Stimulated activated naive B cell treated with anti-CD40 and anti-IgM and Interleukin-4, amounts not matched to agents 10 μg/mL and 1 μg/mL and 100 μg/mL, for 72 hours (primary cell): ENCODE measurements at regions not wholly inside any gene's neighbourhood (a gene's known extent, or its start where the extent isn't known, plus 50 kb on each side); places are given as distances from the start of the nearest gene placed in this dataset.

ENCODE experiments used
- ATAC-seq, 2 donors: fragments of 150-1000 bp; cut with Tn5 transposase; replicated peaks; 2 replicates each; pipeline ENCODE4 v1.10.0; 2021; ENCODE audit warnings: moderate library complexity in 1 of 2
- DNase-seq: peaks from one replicate; pipeline ENCODE4 v3.0.0; 2021
- H3K27ac Mint-ChIP-seq: one replicate; pipeline ENCODE4 v1.8.0; 2022; ENCODE audit warnings: mild to moderate bottlenecking, mixed read lengths
- H3K27me3 Mint-ChIP-seq, 2 donors: one replicate each; pipeline ENCODE4 v1.8.0; 2022; ENCODE audit warnings: mixed read lengths in 2 of 2
- H3K36me3 Mint-ChIP-seq, 2 donors: one replicate each; pipeline ENCODE4 v1.8.0; 2022; ENCODE audit warnings: mixed read lengths in 2 of 2, mild to moderate bottlenecking in 1 of 2
- H3K4me1 Mint-ChIP-seq, 2 donors: one replicate each; pipeline ENCODE4 v1.8.0; 2022; ENCODE audit warnings: mixed read lengths in 2 of 2, mild to moderate bottlenecking in 1 of 2
- H3K4me3 Mint-ChIP-seq, 2 donors: one replicate each; pipeline ENCODE4 v1.8.0; 2022; ENCODE audit warnings: mild to moderate bottlenecking in 2 of 2, mixed read lengths in 2 of 2, moderate library complexity in 1 of 2
- H3K9me3 Mint-ChIP-seq, 2 donors: one replicate each; pipeline ENCODE4 v1.8.0; 2022; ENCODE audit warnings: mixed read lengths in 2 of 2, mild to moderate bottlenecking in 1 of 2

DNA sequence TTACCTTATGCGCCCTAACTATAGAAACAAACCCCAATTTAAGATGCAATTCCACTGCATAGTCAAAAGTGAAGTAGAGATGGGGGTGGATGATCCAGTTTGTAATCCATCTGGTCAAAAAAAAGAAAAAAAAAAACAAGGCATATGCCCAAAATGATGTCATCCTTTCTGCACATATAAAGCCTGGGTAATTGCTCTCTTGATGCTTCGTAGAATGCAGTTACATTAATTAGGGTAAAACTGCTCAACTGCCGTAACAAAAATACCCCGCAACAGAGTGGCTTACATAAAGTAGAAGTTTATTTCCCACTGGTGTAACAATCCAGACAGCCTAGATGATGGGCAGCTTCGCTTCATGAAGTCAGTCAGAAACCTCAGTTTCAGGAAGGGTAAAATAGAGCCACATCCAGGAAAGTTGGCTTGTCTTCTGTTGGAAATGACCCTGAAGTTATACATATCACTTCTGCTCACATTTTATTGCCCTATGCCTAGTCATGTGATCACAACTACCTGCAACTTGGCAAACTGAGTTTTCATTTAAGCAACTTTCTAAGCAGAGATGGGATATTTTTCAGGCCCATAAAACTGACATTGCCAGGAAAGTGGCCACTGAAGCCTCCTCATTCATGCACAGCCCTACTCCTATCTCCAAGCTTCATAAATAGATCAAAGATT is 221.7 kb downstream of the C1orf94 start:
- Mint-ChIP-seq H3K27me3 (peaks cover 0 to 5% of the 10 kb centered on the region in 2 donors), H3K9me3 (no peaks in the 10 kb centered on the region), H3K4me1 (no peaks in the 10 kb centered on the region), H3K36me3 (no peaks in the 10 kb centered on the region), H3K4me3 (no peak overlapping the region), H3K27ac (no peak overlapping the region)
- ATAC-seq: no peak
- no peak for DNase-seq

DNA sequence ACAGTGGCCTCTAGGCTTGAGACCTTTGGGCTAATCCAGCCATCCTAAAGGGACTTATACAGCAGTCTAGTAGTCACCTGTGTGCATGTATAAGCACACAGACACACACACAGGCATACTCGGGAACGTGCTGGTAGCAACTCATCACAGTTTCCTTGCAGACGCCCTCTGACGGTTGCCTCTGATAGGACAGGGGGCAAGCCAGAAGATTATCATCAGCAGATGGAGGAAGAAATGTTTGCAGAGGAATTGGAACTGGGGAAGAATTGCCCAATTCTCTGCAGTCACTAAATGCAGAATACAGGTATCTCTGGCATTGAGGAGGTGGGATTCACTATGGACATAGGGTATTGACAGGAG is 222.2 kb downstream of the C1orf94 start:
- no peaks in the 10 kb centered on the region for H3K4me1 Mint-ChIP-seq
- DNase-seq (no peak), ATAC-seq (no peak)
- H3K4me3 Mint-ChIP-seq: no peak overlapping the region
- H3K36me3 Mint-ChIP-seq: no peaks in the 10 kb centered on the region
- H3K27ac Mint-ChIP-seq: no peak overlapping the region
- no peaks in the 10 kb centered on the region for H3K9me3 Mint-ChIP-seq
- peaks cover 0 to 5% of the 10 kb centered on the region in 2 donors for H3K27me3 Mint-ChIP-seq

DNA sequence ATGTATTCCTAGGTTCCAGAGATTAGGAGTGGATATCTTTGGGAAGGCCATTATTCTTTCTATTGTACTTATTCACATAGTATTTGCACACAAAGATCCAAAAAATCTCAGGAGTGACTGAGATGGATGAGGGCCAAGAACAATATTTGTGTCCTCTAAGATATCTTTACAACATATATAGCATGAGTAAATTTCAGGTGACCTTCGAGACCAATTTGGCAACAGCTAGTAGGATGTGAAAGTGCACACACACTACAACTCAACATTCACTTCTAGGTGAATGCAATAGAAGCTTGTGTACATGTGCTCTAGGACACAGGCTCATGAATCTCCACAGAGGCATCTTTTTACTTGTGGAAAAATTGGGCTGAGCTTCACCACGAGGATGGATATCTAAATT is 224.0 kb downstream of the C1orf94 start:
- no peak overlapping the region for H3K4me3 Mint-ChIP-seq
- H3K36me3 Mint-ChIP-seq: no peaks in the 10 kb centered on the region
- H3K27me3 Mint-ChIP-seq: peaks cover 0 to 5% of the 10 kb centered on the region in 2 donors
- no peaks in the 10 kb centered on the region for H3K4me1 Mint-ChIP-seq
- ATAC-seq (no peak), DNase-seq (no peak)
- H3K9me3 Mint-ChIP-seq: no peaks in the 10 kb centered on the region
- H3K27ac Mint-ChIP-seq: no peak overlapping the region

DNA sequence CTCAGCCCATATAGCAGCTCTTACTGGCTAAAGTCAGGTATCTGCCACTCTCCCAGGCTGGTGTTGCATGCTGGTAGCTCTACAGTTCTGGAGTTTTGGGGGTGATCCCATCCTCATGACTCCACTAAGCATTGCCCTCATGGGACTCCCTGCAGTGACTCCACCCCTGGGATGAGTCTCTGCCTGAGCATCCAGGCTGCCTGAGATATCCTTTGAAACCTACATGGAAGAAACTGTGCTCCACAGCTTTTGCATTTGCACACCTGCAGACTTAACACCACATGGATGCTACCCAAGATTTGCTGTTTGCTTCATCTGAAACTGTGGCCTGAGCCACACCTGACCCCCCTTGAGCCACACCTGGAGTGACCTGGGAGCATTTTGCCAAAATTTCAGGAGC is 226.4 kb downstream of the C1orf94 start:
- Mint-ChIP-seq H3K36me3 (no peaks in the 10 kb centered on the region), H3K4me1 (no peaks in the 10 kb centered on the region), H3K4me3 (no peak overlapping the region), H3K27me3 (peaks cover 0 to 5% of the 10 kb centered on the region in 2 donors), H3K27ac (no peak overlapping the region), H3K9me3 (no peaks in the 10 kb centered on the region)
- no peak for DNase-seq
- no peak for ATAC-seq

DNA sequence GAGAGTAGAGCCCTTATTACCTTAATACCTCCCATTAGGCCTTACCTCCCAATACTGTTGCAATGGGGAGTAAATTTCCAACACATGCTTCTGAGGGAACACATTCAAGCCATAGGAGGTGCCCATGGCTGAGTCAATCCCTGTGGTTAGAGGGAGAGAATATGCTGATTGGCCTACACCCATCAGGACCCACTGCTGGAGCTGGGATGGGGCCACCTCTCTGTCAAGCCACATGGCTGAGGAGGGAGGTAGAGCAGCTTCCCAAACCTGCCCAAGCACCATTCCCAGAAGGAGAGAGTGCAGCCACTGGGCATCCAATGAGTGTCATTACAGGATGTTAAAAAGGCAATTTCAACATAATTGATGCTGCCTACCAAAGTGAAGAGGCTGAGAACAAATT is 228.1 kb downstream of the C1orf94 start:
- no peaks in the 10 kb centered on the region for H3K4me1 Mint-ChIP-seq
- H3K27me3 Mint-ChIP-seq: no peaks in the 10 kb centered on the region
- no peak overlapping the region for H3K4me3 Mint-ChIP-seq
- no peaks in the 10 kb centered on the region for H3K36me3 Mint-ChIP-seq
- ATAC-seq: no peak
- DNase-seq: no peak
- H3K27ac Mint-ChIP-seq: no peak overlapping the region
- no peaks in the 10 kb centered on the region for H3K9me3 Mint-ChIP-seq

DNA sequence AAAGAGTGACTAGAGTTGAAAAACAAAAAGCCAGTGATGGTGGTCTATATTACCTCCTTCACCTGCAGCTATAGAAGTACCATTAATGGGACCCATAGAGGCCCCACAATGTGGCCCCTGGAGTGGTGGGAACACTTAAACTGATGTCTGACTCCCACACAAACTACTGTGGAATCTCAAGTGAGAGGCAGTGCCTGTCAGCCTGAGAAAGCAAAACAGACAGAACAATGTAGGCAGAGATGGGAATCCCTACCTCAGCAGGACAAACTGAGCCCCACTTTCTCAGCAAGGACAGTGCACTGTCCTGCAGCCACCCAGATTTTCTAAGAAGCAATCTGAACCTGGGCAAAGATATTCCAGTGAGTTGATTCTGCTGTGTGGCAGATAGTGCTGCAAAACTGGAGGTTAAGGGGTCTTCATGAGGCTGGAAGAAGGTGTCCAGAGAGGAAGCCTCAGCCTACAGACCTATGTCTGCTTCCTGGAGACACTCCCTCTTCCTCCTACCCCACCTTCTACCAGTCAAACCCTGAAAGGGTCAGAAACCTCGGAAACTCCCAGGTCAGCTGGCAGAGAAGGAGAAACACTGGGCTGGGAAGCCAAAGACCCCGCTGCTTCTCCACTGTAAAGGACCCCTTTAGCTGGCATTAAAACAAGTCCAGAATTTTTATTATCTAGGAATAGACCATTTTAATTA is 228.7 kb downstream of the C1orf94 start:
- no peak for DNase-seq
- Mint-ChIP-seq H3K9me3 (no peaks in the 10 kb centered on the region), H3K4me1 (no peaks in the 10 kb centered on the region), H3K27me3 (no peaks in the 10 kb centered on the region), H3K27ac (no peak overlapping the region), H3K4me3 (no peak overlapping the region), H3K36me3 (no peaks in the 10 kb centered on the region)
- ATAC-seq: no peak

DNA sequence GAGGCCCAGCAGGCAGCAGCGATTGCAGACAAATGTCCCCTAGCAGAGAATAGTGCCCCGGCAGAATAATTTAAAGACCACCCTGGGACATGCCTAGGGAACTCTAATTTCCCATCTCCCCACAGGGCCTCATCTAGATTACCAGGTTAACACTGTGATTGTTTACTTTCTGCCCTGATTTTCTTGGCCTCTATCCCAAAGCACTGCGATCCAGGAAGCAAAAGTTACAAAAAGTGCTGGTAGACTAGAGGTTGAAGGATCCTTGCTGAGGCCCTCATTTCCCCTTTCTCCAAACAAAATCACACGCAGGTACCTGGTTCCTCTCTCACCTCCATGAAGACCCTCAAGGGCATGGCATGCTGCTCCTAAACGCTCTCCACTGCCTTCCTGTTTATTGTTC is 229.7 kb downstream of the C1orf94 start:
- Mint-ChIP-seq H3K27me3 (no peaks in the 10 kb centered on the region), H3K9me3 (no peaks in the 10 kb centered on the region), H3K27ac (no peak overlapping the region), H3K4me3 (no peak overlapping the region), H3K36me3 (no peaks in the 10 kb centered on the region), H3K4me1 (no peaks in the 10 kb centered on the region)
- ATAC-seq (no peak), DNase-seq (no peak)

DNA sequence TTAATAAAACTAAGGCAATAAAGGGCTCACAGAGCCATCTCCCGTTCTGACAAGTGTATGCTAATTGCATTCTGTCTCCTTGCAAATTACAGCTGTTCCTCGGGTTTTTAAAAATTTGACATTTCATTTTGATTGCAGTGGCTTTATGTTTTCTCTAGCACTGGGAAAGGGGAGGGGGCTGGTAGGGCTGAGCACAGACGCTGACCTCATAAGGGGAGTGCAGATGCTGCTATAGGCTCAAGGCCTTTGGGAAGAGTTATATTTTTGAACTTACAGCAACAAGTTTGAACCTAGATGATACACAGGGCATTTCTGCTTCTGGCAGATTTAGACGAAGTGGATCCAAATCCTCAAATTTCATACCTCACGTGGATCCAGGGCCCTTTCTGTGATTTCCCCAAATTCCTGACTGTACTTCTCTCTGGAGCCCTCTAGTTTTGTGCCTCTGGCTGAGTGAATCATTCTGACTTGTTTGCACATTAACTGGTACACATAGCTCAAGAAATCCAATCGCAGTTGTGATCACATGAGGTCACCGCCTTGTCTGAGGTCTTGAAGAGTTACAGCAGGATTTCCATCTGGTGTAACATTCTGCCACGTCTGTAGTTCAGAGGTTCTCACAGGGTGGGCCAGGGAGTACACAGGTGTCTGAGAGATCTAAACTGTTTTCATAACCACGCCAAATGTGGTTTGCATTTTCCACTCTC is 230.3 kb downstream of the C1orf94 start:
- ATAC-seq (no peak), DNase-seq (no peak)
- Mint-ChIP-seq H3K27me3 (no peaks in the 10 kb centered on the region), H3K4me3 (no peak overlapping the region), H3K9me3 (no peaks in the 10 kb centered on the region), H3K27ac (no peak overlapping the region), H3K4me1 (no peaks in the 10 kb centered on the region), H3K36me3 (no peaks in the 10 kb centered on the region)

DNA sequence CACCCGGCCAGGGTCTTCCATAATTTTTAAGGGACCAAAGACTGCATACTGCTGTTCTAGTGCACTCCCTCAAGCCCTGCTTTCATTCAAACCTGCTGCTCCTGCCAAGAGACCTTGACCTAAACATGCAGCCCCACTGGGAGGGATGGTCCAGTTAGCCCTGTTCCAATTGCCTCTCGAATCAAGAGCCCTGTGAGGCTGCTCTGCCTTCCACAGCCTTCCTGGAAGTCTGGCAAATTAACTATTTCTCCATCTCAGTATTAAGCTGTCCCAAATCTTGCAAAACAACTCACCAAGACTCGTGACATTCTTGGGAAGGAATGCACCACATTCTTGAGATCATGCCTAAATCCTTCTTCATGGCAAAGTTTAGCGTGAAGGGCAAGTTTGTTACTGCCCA is 231.3 kb downstream of the C1orf94 start:
- Mint-ChIP-seq H3K9me3 (no peaks in the 10 kb centered on the region), H3K27ac (no peak overlapping the region), H3K36me3 (no peaks in the 10 kb centered on the region), H3K27me3 (no peaks in the 10 kb centered on the region), H3K4me1 (no peaks in the 10 kb centered on the region), H3K4me3 (no peak overlapping the region)
- DNase-seq (no peak), ATAC-seq (no peak)

DNA sequence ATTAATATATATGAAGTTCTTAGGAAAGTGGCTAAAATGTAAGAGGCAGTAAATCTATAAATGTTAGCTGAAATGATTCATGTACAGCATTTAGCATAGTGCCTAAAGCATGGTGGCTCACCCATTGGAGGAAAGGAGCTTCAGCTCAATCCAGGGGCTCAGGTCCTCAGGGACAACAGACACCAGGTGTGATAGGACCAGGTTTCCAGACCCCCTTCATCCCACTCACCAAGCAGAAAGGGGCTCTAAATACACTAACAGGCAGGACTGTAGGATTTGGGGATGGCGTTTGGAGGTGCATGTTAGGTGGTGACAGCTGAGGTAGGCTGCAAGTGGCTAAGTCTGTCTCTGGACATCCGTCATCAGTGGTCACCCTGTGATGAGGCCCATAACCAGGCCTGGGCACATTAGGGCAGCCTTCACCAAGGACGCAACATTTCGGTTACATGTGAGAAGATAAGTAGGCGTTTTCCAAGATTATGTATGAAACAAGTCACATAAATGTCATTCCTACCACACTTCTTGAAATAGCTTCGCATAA is 233.1 kb downstream of the C1orf94 start:
- no peaks in the 10 kb centered on the region for H3K36me3 Mint-ChIP-seq
- no peak overlapping the region for H3K4me3 Mint-ChIP-seq
- H3K9me3 Mint-ChIP-seq: no peaks in the 10 kb centered on the region
- no peaks in the 10 kb centered on the region for H3K27me3 Mint-ChIP-seq
- ATAC-seq: no peak
- no peak for DNase-seq
- no peaks in the 10 kb centered on the region for H3K4me1 Mint-ChIP-seq
- H3K27ac Mint-ChIP-seq: no peak overlapping the region

DNA sequence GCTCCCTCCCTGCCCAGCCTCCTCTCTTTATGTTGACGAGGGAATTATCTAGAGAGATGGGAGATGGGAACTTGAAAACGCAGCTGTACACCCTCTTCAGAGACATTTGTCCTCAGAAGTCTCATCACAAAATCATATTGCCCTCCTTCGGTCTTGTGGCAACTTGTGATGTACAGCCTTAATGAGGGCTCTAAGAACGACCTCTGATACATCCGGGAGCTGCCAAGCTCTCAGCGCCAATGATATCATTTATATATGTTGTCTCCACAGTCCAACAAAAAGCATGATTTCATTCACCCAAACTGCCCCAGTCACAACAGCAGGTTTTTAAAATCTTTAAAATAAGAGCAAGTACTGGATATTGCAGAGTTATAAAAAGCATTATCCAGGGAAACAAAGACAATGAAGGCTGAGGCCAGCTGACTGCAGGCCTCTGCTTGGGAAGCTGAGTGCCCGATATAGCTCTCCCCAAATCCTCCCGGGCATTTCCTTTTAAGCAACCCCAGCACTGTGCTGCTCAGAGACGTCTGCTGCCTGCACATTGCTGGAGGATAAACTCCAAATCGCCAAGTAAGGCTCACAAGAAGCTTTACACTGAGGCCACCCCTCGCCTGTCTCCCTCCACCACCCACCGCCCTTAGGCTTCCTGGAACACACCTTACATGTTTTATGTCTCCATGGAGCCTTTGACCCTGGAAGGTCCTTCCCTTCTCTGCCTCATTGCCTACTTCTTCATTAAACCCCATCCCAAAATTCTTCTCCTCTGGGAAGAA is 236.1 kb downstream of the C1orf94 start:
- H3K9me3 Mint-ChIP-seq: no peaks in the 10 kb centered on the region
- no peak overlapping the region for H3K27ac Mint-ChIP-seq
- peaks cover 10 to 21% of the 10 kb centered on the region in 2 donors for H3K27me3 Mint-ChIP-seq
- no peak overlapping the region for H3K4me3 Mint-ChIP-seq
- no peaks in the 10 kb centered on the region for H3K36me3 Mint-ChIP-seq
- ATAC-seq: no peak
- H3K4me1 Mint-ChIP-seq: no peaks in the 10 kb centered on the region
- no peak for DNase-seq

DNA sequence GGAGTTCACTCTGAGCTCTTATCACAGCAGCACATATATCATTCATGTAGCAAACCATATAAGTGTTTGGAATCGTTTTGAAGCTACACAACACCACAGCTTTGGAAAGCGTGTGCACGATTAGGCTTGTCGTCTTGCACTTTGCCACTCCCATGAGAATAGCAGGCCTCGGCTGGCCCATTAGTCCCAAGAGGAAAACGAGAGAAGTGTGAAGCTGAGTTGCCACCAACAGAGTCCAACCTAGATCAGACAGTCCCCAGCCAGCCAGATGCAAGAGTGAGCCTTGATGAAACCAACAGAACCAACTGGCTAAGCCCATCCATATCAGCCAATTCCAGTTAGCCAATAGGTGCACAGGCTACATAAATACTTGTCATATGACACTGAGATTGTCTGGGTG is 238.4 kb downstream of the C1orf94 start:
- peaks cover 16 to 21% of the 10 kb centered on the region in 2 donors for H3K27me3 Mint-ChIP-seq
- DNase-seq: no peak
- no peak overlapping the region for H3K27ac Mint-ChIP-seq
- ATAC-seq: no peak
- H3K9me3 Mint-ChIP-seq: no peaks in the 10 kb centered on the region
- H3K4me1 Mint-ChIP-seq: no peaks in the 10 kb centered on the region
- no peak overlapping the region for H3K4me3 Mint-ChIP-seq
- no peaks in the 10 kb centered on the region for H3K36me3 Mint-ChIP-seq

DNA sequence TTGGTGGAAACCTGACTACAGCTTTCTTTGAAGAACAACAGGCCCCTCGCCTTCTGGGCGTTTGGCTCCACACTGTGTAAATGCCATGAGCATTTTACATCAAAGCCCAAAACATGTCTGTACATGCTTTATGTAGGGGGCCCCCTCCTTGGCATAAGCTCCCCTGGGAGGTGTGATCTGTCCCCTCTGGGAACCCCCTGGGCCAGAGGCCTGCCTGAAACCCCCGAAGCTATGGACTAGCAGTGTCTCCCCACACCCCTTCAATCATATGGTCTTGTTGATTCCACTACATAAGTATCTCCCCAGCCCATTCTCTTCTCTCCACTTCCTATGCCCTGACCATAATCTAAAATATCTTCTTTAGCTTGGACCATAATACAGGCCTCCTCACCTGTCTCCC is 241.5 kb downstream of the C1orf94 start:
- Mint-ChIP-seq H3K27ac (no peak overlapping the region), H3K9me3 (no peaks in the 10 kb centered on the region), H3K4me3 (no peak overlapping the region), H3K27me3 (peaks cover 16 to 27% of the 10 kb centered on the region in 2 donors), H3K4me1 (no peaks in the 10 kb centered on the region), H3K36me3 (no peaks in the 10 kb centered on the region)
- ATAC-seq (no peak), DNase-seq (no peak)

DNA sequence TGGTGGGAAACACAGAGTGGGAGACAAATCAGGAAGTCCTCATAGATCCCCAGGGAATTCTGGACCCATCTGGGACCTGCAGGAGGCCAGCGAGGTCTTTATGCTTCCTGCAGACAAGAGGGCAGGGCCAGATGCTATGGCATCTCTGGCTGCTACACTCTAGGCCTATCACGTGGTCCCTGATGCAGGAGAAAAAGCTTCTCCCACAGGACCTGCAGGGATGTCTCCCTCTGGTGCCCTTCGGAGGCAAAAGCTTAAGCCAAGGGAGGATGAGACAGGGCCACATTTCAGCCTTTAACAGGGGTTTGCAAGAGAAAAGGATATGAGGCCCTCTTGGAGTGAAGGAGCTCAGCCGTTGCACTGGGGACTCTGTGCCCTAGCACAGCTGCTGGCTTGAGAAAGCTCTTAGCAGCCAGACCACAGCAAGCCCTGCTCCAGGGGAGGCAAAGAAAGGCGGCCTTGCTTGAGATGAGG is 243.0 kb downstream of the C1orf94 start:
- Mint-ChIP-seq H3K36me3 (no peaks in the 10 kb centered on the region), H3K4me3 (no peak overlapping the region), H3K4me1 (no peaks in the 10 kb centered on the region), H3K27me3 (peaks cover 18 to 27% of the 10 kb centered on the region in 2 donors), H3K27ac (no peak overlapping the region), H3K9me3 (peaks cover 0 to 1% of the 10 kb centered on the region in 2 donors)
- ATAC-seq (no peak), DNase-seq (no peak)
